ENCODE measurements at regions not wholly inside any gene's neighbourhood (a gene's known extent, or its start where the extent isn't known, plus 50 kb on each side); places are given as distances from the start of the nearest gene placed in this dataset.

DNA sequence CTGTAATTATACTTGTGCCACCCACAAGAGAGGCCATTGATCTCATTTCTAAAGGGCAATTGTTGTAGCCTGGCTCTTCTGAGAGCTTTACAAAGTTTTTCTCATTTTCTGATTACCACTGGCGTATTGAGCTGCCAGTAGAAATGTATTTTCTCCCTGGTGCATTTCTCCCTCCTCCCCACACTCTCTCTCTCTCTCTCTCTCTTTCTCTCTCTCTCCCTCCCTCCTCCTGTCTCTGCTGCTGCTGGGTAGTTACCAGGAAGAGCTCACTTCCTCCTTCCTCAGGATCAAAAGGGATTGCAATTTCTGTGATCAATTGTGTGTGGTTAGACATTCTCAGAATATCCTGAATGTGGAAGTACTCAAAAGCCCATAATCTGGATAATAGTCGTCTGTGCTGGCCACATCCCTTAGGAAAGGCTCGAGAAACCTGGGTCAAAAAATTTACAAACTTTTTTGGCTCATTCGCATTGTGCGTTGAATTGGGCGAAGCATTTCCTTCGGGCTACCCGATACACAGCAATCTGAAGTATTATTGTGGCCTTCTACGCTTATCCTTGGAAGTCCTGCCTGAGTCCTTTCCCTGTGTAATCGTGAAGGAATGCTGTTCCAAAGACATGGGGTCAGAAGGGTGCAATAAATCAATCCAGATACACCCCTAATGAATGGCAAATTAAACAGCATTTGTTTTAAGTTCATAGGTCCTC, 254.8 kb downstream of the MSRB3 start:
- POLR2A ChIA-PET (ENCODE audit: unreplicated experiment) = no interaction called here
- no peaks in the 10 kb centered on the region for H3K27me3 ChIP-seq (ENCODE audit: insufficient read depth, low read depth)
- H3K9me2 ChIP-seq (ENCODE audit: insufficient read depth) = no peaks in the 10 kb centered on the region
- H3K4me1 ChIP-seq (replicated peaks; ENCODE audit: insufficient read depth) = peaks cover 7% of the 10 kb centered on the region; the same call in 1 of the 2 replicates
- no peak overlapping the region for H3K4me3 ChIP-seq
- H2AFZ ChIP-seq = no peak overlapping the region
- no peak overlapping the region for H3K27ac ChIP-seq
- no peak for DNase-seq
- H3K79me2 ChIP-seq (ENCODE audit: low read depth) = no peaks in the 10 kb centered on the region
- no peaks in the 10 kb centered on the region; the same call in 1 of the 2 replicates for H3K9me3 ChIP-seq (ENCODE audit: insufficient read depth, low read depth)
- no peak overlapping the region for H3K4me2 ChIP-seq
- H4K20me1 ChIP-seq (ENCODE audit: insufficient read depth) = no peaks in the 10 kb centered on the region
- BruUV-seq (replicated peaks) = no TSS peak
- CTCF ChIA-PET = no interaction called here
- no peaks in the 10 kb centered on the region for H3F3A ChIP-seq (ENCODE audit: insufficient read depth, low read depth)
- intact Hi-C loops (cut with micrococcal nuclease; ENCODE audit: unreplicated experiment) = no loop called here
- TF ChIP-seq, protein P1, sequence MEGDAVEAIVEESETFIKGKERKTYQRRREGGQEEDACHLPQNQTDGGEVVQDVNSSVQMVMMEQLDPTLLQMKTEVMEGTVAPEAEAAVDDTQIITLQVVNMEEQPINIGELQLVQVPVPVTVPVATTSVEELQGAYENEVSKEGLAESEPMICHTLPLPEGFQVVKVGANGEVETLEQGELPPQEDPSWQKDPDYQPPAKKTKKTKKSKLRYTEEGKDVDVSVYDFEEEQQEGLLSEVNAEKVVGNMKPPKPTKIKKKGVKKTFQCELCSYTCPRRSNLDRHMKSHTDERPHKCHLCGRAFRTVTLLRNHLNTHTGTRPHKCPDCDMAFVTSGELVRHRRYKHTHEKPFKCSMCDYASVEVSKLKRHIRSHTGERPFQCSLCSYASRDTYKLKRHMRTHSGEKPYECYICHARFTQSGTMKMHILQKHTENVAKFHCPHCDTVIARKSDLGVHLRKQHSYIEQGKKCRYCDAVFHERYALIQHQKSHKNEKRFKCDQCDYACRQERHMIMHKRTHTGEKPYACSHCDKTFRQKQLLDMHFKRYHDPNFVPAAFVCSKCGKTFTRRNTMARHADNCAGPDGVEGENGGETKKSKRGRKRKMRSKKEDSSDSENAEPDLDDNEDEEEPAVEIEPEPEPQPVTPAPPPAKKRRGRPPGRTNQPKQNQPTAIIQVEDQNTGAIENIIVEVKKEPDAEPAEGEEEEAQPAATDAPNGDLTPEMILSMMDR (conservative IDR thresholded peaks at IDR 0.05) = no peak
- TF ChIP-seq EZH2 (IDR thresholded peaks at IDR 0.05; ENCODE audit: low read depth) = no peak
- H3K36me3 ChIP-seq (ENCODE audit: low read depth) = no peaks in the 10 kb centered on the region

DNA sequence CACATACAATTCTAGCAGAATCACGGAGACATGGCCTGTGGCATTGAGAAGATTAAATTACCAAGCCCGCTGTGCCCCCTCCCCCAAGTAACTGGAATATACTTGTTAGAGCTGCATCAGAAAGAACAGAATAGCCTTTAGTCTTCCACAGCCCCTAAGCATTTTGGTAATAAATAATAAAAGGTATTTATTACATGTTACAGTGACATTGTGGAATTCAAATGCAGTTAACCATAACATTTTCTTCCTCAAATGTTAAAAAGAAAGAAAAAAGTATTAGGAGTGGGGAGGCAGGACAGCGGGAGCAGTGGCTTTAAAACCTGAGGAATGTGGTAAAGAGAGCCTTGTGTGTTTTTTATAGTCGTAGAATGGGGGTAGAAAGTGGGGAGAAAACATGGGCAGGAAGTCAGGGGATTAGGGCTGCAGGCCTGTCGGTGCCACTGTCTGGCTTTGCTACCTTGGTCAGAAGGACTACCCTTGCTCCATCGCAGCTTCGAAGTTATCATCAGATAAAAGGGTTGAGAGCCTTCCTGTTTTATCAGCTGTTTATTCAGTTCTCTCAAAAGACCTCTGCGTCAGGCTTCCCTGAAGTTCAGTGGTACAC, 255.9 kb downstream of the MSRB3 start:
- TF ChIP-seq, protein P1 (conservative IDR thresholded peaks at IDR 0.05) = no peak
- no peak for TF ChIP-seq EZH2 (IDR thresholded peaks at IDR 0.05; ENCODE audit: low read depth)
- H2AFZ ChIP-seq = no peak overlapping the region
- H3F3A ChIP-seq (ENCODE audit: insufficient read depth, low read depth) = no peaks in the 10 kb centered on the region
- no peaks in the 10 kb centered on the region for H3K36me3 ChIP-seq (ENCODE audit: low read depth)
- H3K4me3 ChIP-seq = no peak overlapping the region
- no peaks in the 10 kb centered on the region for H3K27me3 ChIP-seq (ENCODE audit: insufficient read depth, low read depth)
- BruUV-seq (replicated peaks) = no TSS peak
- no peaks in the 10 kb centered on the region for H3K9me2 ChIP-seq (ENCODE audit: insufficient read depth)
- H4K20me1 ChIP-seq (ENCODE audit: insufficient read depth) = no peaks in the 10 kb centered on the region
- H3K4me2 ChIP-seq = no peak overlapping the region
- intact Hi-C loops (cut with micrococcal nuclease; ENCODE audit: unreplicated experiment) = no loop called here
- ChIA-PET POLR2A (ENCODE audit: unreplicated experiment) (no interaction called here), CTCF (no interaction called here)
- H3K27ac ChIP-seq = no peak overlapping the region
- no peak for DNase-seq
- no peaks in the 10 kb centered on the region for H3K79me2 ChIP-seq (ENCODE audit: low read depth)
- H3K9me3 ChIP-seq (ENCODE audit: insufficient read depth, low read depth) = peaks cover 5% of the 10 kb centered on the region; the same call in 1 of the 2 replicates
- peaks cover 7% of the 10 kb centered on the region; the same call in 1 of the 2 replicates for H3K4me1 ChIP-seq (replicated peaks; ENCODE audit: insufficient read depth)

DNA sequence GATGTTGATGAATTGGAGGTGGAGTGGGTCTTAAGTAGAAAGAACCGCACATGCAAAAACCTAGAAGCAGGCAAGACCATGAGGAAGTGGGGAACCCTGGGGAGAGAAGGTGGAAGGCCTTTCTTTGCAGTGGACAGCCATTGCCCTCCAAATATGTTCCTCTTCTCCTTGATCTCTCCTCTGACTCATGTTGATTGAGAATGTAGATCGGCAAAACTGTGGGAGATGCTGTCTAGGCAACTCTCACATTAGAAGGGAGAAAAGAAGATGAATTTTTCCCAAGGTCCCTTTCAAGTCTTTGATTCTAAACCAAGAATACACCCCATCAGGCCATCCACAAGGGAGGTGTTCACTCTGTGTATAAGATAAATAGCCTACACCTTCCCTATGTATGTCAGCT, 257.5 kb downstream of the MSRB3 start:
- Histone ChIP-seq H3K9me3 (ENCODE audit: insufficient read depth, low read depth) (peaks cover 17% of the 10 kb centered on the region; the same call in 1 of the 2 replicates), H3K4me1 (replicated peaks; ENCODE audit: insufficient read depth) (peaks cover 7% of the 10 kb centered on the region; the same call in 1 of the 2 replicates), H3K4me2 (no peak overlapping the region)

More for the DNA sequence above, 257.5 kb downstream of the MSRB3 start:
- POLR2A ChIA-PET (ENCODE audit: unreplicated experiment) = no interaction called here
- no TSS peak for BruUV-seq (replicated peaks)
- DNase-seq = no peak
- Histone ChIP-seq H3F3A (ENCODE audit: insufficient read depth, low read depth) (no peaks in the 10 kb centered on the region), H4K20me1 (ENCODE audit: insufficient read depth) (no peaks in the 10 kb centered on the region), H3K27me3 (ENCODE audit: insufficient read depth, low read depth) (no peaks in the 10 kb centered on the region), H2AFZ (no peak overlapping the region), H3K79me2 (ENCODE audit: low read depth) (no peaks in the 10 kb centered on the region), H3K9me2 (ENCODE audit: insufficient read depth) (no peaks in the 10 kb centered on the region), H3K36me3 (ENCODE audit: low read depth) (no peaks in the 10 kb centered on the region), H3K4me3 (no peak overlapping the region), H3K27ac (no peak overlapping the region)
- TF ChIP-seq EZH2 (IDR thresholded peaks at IDR 0.05; ENCODE audit: low read depth) = no peak
- TF ChIP-seq, protein P1 (conservative IDR thresholded peaks at IDR 0.05) = no peak
- intact Hi-C loops (cut with micrococcal nuclease; ENCODE audit: unreplicated experiment) = loop anchor here (5.0 kb wide), 1 partner anchor 341 kb away; no protein-coding TSS in a partner anchor
- CTCF ChIA-PET = no interaction called here

Measured in PC-9 (cell line).